Ishikawa (cell line): ENCODE measurements at regions not wholly inside any gene's neighbourhood (a gene's known extent, or its start where the extent isn't known, plus 50 kb on each side); places are given as distances from the start of the nearest gene placed in this dataset.

Source experiments
- CEBPB ChIP-seq: IDR thresholded peaks from 2 replicates; pipeline ENCODE4 v1.6.1; 2012
- CREB1 ChIP-seq: IDR thresholded peaks from 2 replicates; pipeline ENCODE4 v1.6.1; 2012; ENCODE audit warnings: low read depth
- EGR1 ChIP-seq: IDR thresholded peaks from 2 replicates; pipeline ENCODE4 v1.6.1; 2012
- EP300 ChIP-seq: IDR thresholded peaks from 2 replicates; pipeline ENCODE4 v1.6.1; 2012; ENCODE audit warnings: borderline replicate concordance
- FOXM1 ChIP-seq: IDR thresholded peaks from 2 replicates; pipeline ENCODE4 v1.6.1; 2012; ENCODE audit warnings: low read depth, borderline replicate concordance
- NFIC ChIP-seq: IDR thresholded peaks from 2 replicates; pipeline ENCODE4 v1.6.1; 2012
- RAD21 ChIP-seq: IDR thresholded peaks from 2 replicates; pipeline ENCODE4 v1.6.1; 2012; ENCODE audit warnings: low read depth
- TAF1 ChIP-seq: IDR thresholded peaks from 2 replicates; pipeline ENCODE4 v1.6.1; 2012; ENCODE audit warnings: low read depth, mild to moderate bottlenecking
- TCF12 ChIP-seq: IDR thresholded peaks from 2 replicates; pipeline ENCODE4 v1.6.1; 2012; ENCODE audit warnings: low read depth
- TEAD4 ChIP-seq: IDR thresholded peaks from 2 replicates; pipeline ENCODE4 v1.6.1; 2012
- YY1 ChIP-seq: IDR thresholded peaks from 2 replicates; pipeline ENCODE4 v1.6.1; 2012; ENCODE audit warnings: low read depth
- ZBTB7A ChIP-seq: IDR thresholded peaks from 2 replicates; pipeline ENCODE4 v1.6.1; 2012; ENCODE audit warnings: low read depth
- TF ChIP-seq, protein P1 (sequence below): IDR thresholded peaks from 2 replicates; pipeline ENCODE4 v1.6.1; 2012; ENCODE audit warnings: low read depth, mild to moderate bottlenecking
- TF ChIP-seq, protein P2 (sequence below): IDR thresholded peaks from 2 replicates; pipeline ENCODE4 v1.6.1; 2012
- TF ChIP-seq, protein P3 (sequence below): IDR thresholded peaks from 2 replicates; pipeline ENCODE4 v1.6.1; 2012

DNA sequence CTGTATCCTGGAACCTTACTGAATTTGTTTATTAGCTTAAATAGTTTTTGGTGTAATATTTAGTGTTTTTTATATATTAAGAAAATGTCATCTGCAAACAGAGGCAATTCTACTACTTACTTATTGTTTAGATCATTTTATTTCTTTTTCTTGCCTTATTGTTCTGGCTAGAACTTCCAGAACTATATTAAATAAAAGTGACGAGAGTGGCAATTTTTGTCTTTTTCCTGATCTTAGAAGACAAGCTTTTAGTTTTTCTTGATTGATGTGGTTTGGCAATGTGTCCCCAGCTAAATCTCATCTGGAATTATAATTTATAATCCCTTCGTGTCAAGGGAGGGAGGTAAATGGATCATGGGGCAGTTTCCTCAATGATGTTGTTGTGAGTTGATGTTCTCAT is 857.8 kb downstream of the SLC6A15 start:
- TF ChIP-seq ZBTB7A (no peak), RAD21 (no peak), TAF1 (no peak), NFIC (no peak), TCF12 (no peak), FOXM1 (no peak), YY1 (no peak), CEBPB (no peak), TEAD4 (no peak), EP300 (no peak), CREB1 (no peak), EGR1 (no peak)
- TF ChIP-seq, protein P1, sequence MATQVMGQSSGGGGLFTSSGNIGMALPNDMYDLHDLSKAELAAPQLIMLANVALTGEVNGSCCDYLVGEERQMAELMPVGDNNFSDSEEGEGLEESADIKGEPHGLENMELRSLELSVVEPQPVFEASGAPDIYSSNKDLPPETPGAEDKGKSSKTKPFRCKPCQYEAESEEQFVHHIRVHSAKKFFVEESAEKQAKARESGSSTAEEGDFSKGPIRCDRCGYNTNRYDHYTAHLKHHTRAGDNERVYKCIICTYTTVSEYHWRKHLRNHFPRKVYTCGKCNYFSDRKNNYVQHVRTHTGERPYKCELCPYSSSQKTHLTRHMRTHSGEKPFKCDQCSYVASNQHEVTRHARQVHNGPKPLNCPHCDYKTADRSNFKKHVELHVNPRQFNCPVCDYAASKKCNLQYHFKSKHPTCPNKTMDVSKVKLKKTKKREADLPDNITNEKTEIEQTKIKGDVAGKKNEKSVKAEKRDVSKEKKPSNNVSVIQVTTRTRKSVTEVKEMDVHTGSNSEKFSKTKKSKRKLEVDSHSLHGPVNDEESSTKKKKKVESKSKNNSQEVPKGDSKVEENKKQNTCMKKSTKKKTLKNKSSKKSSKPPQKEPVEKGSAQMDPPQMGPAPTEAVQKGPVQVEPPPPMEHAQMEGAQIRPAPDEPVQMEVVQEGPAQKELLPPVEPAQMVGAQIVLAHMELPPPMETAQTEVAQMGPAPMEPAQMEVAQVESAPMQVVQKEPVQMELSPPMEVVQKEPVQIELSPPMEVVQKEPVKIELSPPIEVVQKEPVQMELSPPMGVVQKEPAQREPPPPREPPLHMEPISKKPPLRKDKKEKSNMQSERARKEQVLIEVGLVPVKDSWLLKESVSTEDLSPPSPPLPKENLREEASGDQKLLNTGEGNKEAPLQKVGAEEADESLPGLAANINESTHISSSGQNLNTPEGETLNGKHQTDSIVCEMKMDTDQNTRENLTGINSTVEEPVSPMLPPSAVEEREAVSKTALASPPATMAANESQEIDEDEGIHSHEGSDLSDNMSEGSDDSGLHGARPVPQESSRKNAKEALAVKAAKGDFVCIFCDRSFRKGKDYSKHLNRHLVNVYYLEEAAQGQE = no peak
- TF ChIP-seq, protein P2, sequence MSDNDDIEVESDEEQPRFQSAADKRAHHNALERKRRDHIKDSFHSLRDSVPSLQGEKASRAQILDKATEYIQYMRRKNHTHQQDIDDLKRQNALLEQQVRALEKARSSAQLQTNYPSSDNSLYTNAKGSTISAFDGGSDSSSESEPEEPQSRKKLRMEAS = no peak
- TF ChIP-seq, protein P3, sequence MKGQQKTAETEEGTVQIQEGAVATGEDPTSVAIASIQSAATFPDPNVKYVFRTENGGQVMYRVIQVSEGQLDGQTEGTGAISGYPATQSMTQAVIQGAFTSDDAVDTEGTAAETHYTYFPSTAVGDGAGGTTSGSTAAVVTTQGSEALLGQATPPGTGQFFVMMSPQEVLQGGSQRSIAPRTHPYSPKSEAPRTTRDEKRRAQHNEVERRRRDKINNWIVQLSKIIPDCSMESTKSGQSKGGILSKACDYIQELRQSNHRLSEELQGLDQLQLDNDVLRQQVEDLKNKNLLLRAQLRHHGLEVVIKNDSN = no peak

DNA sequence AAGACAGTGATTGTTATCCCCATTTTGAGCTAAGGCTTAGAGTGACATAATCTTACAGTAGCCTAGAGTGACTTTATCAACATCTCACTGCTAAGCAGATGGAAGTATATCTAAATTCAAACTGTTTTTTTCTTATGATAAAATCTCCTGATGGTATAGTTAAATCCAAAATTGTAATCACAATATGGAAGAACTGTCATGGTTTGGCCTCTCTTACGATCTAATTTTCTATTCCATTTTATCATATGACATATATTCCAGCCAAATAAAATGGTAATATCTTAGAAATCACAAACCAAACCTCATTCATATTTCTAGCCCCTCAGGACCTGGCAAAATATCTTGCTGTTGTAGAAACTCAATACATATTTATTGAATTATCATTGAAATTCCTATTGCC is 864.7 kb downstream of the SLC6A15 start:
- TF ChIP-seq YY1 (no peak), EGR1 (no peak), CREB1 (no peak), RAD21 (no peak), CEBPB (no peak), FOXM1 (no peak), EP300 (no peak), TAF1 (no peak)

DNA sequence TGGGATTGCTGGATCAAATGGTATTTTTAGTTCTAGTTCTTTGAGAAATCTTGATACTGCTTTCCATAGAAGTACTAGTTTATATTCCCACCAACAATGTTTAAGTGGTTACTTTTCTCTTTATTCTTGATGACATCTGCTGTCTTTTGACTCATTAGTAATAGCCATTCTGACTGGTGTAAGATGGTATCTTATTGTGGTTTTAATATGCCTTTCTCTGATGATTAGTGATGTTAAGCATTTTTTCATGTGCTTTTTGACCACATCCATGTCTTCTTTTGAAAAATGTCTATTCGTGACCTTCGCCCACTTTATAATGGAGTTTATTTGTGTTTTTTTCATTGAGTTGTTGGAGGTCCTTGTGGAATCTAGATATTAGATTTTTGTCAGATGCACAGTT is 865.7 kb downstream of the SLC6A15 start:
- TF ChIP-seq FOXM1 = no peak
- TF ChIP-seq YY1 = no peak
- TF ChIP-seq NFIC = no peak
- TF ChIP-seq ZBTB7A = no peak
- TF ChIP-seq, protein P2 = no peak

DNA sequence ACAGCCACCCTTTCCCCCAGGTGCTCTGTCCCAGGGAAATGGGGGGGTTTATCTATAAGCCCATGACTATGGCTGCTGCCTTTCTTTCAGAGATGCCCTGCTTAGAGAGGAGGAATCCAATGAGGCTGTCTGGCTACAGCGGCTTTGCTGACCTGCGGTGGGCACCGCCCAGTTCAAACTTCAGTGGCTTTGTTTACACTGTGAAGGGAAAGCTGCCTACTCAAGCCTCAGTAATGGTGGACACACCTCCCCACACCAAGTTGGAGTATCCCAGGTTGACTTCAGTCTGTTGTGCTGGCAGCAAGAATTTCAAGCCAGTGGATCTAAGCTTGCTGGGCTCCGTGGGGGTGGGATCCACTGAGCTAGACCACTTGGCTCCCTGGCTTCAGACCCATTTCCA is 869.2 kb downstream of the SLC6A15 start:
- TF ChIP-seq FOXM1 = no peak
- no peak for TF ChIP-seq EP300
- no peak for TF ChIP-seq RAD21
- TF ChIP-seq YY1 = no peak

DNA sequence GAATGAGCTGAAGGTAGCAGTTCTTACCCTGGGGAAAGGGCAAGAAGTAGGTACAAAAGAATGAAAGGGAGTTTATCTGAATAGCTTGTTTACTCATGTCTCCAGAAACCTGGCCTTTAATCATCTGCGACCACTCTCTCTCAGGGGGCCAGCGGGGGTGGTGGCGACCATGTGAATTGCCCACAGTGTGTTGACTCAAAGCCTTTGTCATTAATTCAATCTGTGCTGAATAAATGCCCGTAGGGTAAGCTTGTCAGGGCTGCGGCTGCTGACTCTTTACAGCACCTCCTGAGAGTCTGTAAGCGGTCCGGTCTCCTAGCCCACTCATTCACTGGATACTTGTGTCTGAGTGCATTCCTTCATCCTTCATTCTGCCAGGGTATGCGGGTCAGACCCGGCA is 874.4 kb downstream of the SLC6A15 start:
- TF ChIP-seq TAF1 = no peak
- TF ChIP-seq TCF12 = no peak
- TF ChIP-seq EGR1 = no peak
- TF ChIP-seq EP300 = no peak
- no peak for TF ChIP-seq FOXM1
- TF ChIP-seq, protein P3 = no peak
- TF ChIP-seq ZBTB7A = no peak
- TF ChIP-seq NFIC = no peak
- no peak for TF ChIP-seq CEBPB
- TF ChIP-seq YY1 = no peak
- TF ChIP-seq RAD21 = no peak
- TF ChIP-seq CREB1 = no peak
- TF ChIP-seq, protein P2 = no peak
- TF ChIP-seq TEAD4 = no peak

DNA sequence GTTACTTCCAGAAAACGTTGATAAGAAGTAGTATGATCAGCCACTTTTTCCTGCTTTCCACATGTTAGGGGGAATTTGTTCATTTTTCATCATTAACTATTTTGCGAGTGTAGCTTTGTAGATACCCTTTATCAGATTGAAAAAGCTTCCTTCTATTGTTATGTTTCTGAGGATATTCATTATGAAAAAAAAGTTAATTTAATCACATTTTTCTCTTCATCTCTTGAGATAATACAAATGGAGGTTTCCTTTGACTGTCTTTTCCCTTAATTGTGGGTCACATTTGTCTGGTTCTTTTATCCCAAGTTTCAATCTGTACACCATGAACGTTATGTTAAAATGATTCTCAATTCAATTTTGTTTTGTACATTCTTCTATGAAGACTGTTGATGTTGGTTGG is 875.7 kb downstream of the SLC6A15 start:
- TF ChIP-seq, protein P2 = no peak
- TF ChIP-seq FOXM1 (no peak), TCF12 (no peak), EGR1 (no peak), RAD21 (no peak), CEBPB (no peak), TEAD4 (no peak), TAF1 (no peak), ZBTB7A (no peak), CREB1 (no peak), NFIC (no peak), YY1 (no peak), EP300 (no peak)
- TF ChIP-seq, protein P1 = no peak
- TF ChIP-seq, protein P3 = no peak
